ENCODE measurements at regions not wholly inside any gene's neighbourhood (a gene's known extent, or its start where the extent isn't known, plus 50 kb on each side); places are given as distances from the start of the nearest gene placed in this dataset.

DNA sequence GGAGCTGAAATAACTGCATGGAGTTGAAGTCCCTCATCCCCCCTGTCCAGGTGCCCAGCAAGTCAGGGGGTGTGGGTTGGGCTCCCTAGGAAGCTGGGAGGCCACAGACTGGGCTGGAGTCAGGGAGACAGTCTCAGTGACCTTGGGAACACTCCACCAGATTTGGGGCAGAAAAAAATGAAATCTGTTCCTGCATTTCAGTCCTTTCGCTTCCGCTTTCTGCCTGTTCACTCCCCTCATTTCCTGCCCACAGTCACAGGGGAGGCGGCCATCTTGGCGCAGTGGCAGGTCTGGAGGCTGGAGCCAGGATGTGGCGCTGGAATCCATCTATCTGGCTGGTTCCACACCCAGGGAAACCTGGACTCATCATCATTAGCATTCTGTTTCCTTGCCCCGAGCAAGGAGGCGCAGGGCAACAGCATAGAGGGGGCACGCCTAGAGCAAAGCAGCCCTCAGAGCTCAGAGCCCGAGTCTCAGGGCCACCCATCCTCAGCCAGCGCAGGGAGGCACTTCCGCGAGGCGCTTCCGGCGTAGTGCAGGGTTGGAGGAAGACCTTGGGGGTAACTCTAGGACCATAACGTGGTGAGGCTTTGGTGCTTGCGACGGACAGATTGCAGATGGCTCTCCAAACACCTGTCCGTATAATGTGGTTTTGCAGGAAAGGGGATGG is 86.2 kb upstream of the HSPA9 start:
- TF ChIP-seq, protein P1, sequence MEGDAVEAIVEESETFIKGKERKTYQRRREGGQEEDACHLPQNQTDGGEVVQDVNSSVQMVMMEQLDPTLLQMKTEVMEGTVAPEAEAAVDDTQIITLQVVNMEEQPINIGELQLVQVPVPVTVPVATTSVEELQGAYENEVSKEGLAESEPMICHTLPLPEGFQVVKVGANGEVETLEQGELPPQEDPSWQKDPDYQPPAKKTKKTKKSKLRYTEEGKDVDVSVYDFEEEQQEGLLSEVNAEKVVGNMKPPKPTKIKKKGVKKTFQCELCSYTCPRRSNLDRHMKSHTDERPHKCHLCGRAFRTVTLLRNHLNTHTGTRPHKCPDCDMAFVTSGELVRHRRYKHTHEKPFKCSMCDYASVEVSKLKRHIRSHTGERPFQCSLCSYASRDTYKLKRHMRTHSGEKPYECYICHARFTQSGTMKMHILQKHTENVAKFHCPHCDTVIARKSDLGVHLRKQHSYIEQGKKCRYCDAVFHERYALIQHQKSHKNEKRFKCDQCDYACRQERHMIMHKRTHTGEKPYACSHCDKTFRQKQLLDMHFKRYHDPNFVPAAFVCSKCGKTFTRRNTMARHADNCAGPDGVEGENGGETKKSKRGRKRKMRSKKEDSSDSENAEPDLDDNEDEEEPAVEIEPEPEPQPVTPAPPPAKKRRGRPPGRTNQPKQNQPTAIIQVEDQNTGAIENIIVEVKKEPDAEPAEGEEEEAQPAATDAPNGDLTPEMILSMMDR (IDR thresholded peaks at IDR 0.05; ENCODE audit: insufficient read depth, low read depth, low read length), result no peak
- TF ChIP-seq EZH2 (IDR thresholded peaks at IDR 0.05; ENCODE audit: insufficient read depth, low read length), result no peak
